GM12878 (cell line): ENCODE measurements at regions not wholly inside any gene's neighbourhood (a gene's known extent, or its start where the extent isn't known, plus 50 kb on each side); places are given as distances from the start of the nearest gene placed in this dataset.

Experiments
- ATAC-seq: fragments of 200-7000 bp; cut with Tn5 transposase; 3 replicates; pipeline ENCODE4 v1.9.1; 2020; ENCODE audit warnings: mild to moderate bottlenecking, moderate library complexity
- BruUV-seq: library from RNA; stranded (reverse); fragments of 400-500 nt; replicated peaks from 2 replicates; lab custom pipeline; 2021; lab: Mats Ljungman, UMichigan
- CTCF ChIA-PET: fragments of 300-600 bp; sonication (Branson Sonifier 250); formaldehyde crosslinking; extraction: SDS; loops from one replicate; lab custom pipeline; 2021; ENCODE audit warnings: inconsistent platforms; lab: Yijun Ruan, JAX
- POLR2A ChIA-PET: fragments of 350-600 bp; formaldehyde crosslinking; extraction: SDS; loops from one replicate; lab custom pipeline; 2021; ENCODE audit warnings: inconsistent platforms; lab: Charles Lee
- RAD21 ChIA-PET: fragments of 300-600 bp; sonication (Branson Sonifier 250); formaldehyde crosslinking; loops from one replicate; lab custom pipeline; 2023; ENCODE audit warnings: antibody characterized with exemption; ENCODE audit not compliant: unreplicated experiment; lab: Charles Lee
- SMC1A ChIA-PET: fragments of 300-600 bp; sonication (Branson Sonifier 250); formaldehyde crosslinking; loops from one replicate; lab custom pipeline; 2023; ENCODE audit not compliant: unreplicated experiment, uncharacterized antibody; lab: Charles Lee
- DNase-seq: peaks from one replicate; pipeline ENCODE4 v3.0.0-alpha.2; 2011; ENCODE audit warnings: low read depth, low spot score
- FAIRE-seq: peaks from 3 replicates; lab custom pipeline; 2011; peaks lifted over from hg19 to GRCh38; lab: Jason Lieb, UNC
- H2AFZ ChIP-seq: 2 replicates; pipeline ENCODE4 v1.6.0; 2011; ENCODE audit warnings: low read depth, low read length, control low read depth; ENCODE audit not compliant: control insufficient read depth
- H3K27ac ChIP-seq: 2 replicates; pipeline ENCODE4 v1.5.1; 2011; ENCODE audit warnings: control low read depth; ENCODE audit not compliant: control insufficient read depth, insufficient read depth
- H3K27me3 ChIP-seq, 2 experiments: replicated peaks in 1 of 2; 2 replicates each; pipeline versions ENCODE4 v1.6.0 to v1.6.1; 2011; ENCODE audit warnings: low read length in 1 of 2; ENCODE audit not compliant: control insufficient read depth in 2 of 2, insufficient read depth in 2 of 2
- H3K36me3 ChIP-seq, 2 experiments: 2 replicates each; pipeline ENCODE4 v1.5.1; 2011; ENCODE audit warnings: low read length in 1 of 2; ENCODE audit not compliant: control insufficient read depth in 2 of 2, insufficient read depth in 2 of 2
- H3K4me1 ChIP-seq: 2 replicates; pipeline ENCODE4 v1.6.1; 2011; ENCODE audit warnings: mild to moderate bottlenecking, low read length, moderate library complexity, mixed read lengths; ENCODE audit not compliant: control insufficient read depth, insufficient read depth
- H3K4me2 ChIP-seq: 2 replicates; pipeline ENCODE4 v1.6.0; 2011; ENCODE audit warnings: control low read depth; ENCODE audit not compliant: control insufficient read depth, insufficient read depth
- H3K4me3 ChIP-seq: fragments of 200-600 bp; sonication (generic); 2 replicates; pipeline ENCODE4 v1.5.1; 2016
- H3K79me2 ChIP-seq: 2 replicates; pipeline ENCODE4 v1.6.0; 2011; ENCODE audit warnings: low read length; ENCODE audit not compliant: control insufficient read depth, insufficient read depth
- H3K9ac ChIP-seq: 2 replicates; pipeline ENCODE4 v1.8.0; 2011; ENCODE audit warnings: low read length, control low read depth, mixed read lengths; ENCODE audit not compliant: control insufficient read depth, insufficient read depth
- H3K9me3 ChIP-seq: replicated peaks from 3 replicates; pipeline ENCODE4 v1.5.1; 2011; ENCODE audit warnings: mild to moderate bottlenecking, low read length; ENCODE audit not compliant: control insufficient read depth, insufficient read depth
- H4K20me1 ChIP-seq: 2 replicates; pipeline ENCODE4 v1.6.0; 2011; ENCODE audit not compliant: control insufficient read depth, insufficient read depth
- ETV6 ChIP-seq, 2 experiments: fragments of 450-650 bp in 1 of 2; IDR thresholded peaks in 1 of 2; conservative IDR thresholded peaks in 1 of 2; 2 replicates each; pipeline ENCODE4 v1.6.1; 2014; ENCODE audit warnings: antibody characterized with exemption in 1 of 2, borderline replicate concordance in 1 of 2, low read depth in 1 of 2, mild to moderate bottlenecking in 1 of 2, moderate library complexity in 1 of 2
- NR2C2 ChIP-seq: IDR thresholded peaks from 2 replicates; pipeline ENCODE4 v1.6.1; 2011; ENCODE audit warnings: borderline replicate concordance, low read depth; ENCODE audit not compliant: control insufficient read depth, insufficient read length
- SP1 ChIP-seq: IDR thresholded peaks from one replicate; pipeline ENCODE4 v1.6.1; 2011; ENCODE audit warnings: low read depth, low read length
- STAT3 ChIP-seq: IDR thresholded peaks from 2 replicates; pipeline ENCODE4 v1.6.1; 2011; ENCODE audit warnings: low read depth, low read length, improper control_type of control experiment
- YY1 ChIP-seq: IDR thresholded peaks from 2 replicates; pipeline ENCODE4 v1.6.1; 2011; ENCODE audit warnings: low read depth, mild to moderate bottlenecking, low read length
- WGBS: methylation state at CpG from one replicate; pipeline ENCODE4 v1.1.6; 2016; ENCODE audit warnings: low lambda C conversion rate; ENCODE audit not compliant: insufficient replicate concordance, insufficient coverage; ENCODE audit errors: missing lambda C conversion rate; 5-methylcytosine and 5-hydroxymethylcytosine counted together
- in situ Hi-C: fragments of 300-500 bp; cut with MboI; formaldehyde crosslinking; loops from 9 replicates; pipeline ENCODE4 v1.14.3; 2018; ENCODE audit warnings: mixed read lengths
- intact Hi-C: fragments of 100-400 bp; cut with micrococcal nuclease; formaldehyde crosslinking; loops from one replicate; pipeline ENCODE4 v1.14.2; 2022; ENCODE audit not compliant: unreplicated experiment

DNA sequence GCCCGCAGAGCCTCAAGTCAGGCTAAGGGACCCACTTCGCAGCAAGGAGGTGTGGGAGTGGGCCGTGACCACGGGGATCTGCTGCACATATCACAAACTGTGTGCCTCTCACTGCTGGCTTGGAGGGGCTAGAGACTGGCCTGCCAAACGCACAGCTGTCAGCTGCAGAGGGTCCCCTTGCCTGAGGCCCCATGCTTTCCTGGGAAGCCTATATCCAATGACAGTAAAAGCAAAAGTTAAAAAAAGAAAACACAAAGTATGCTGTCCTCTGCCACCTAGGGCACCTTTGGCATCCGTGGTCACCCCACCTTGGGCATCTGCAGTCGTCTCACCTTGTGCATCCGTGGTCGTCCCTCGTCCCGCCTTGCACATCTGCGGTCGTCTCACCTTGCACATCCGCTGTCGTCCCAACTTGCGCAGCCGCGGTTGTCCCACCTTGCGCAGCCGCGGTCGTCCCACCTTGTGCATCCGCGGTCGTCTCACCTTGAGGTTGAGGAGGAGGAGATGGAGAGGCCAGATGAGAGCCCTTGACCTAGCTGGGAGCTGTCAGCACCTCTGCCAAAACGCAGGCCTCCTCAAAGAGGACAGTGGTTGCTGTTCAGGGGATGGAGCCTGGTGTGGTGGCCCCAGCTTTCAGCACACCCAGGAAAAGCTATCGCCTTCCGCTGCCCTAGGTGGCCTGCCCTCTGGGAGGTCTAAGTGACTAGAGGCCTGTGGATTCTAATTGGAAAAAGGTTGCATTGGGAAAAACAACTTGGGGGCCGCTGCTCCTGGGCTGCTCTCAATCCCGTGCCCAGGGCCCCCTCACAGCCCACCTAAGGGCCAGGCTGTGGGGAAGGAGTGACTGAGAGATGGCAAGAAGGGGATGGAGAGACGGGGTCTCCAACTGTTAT, 90.5 kb downstream of the MYEOV start:
- no peak overlapping the region for H3K27ac ChIP-seq
- TF ChIP-seq STAT3 (no peak), ETV6 (conservative IDR thresholded peaks at IDR 0.05 in 1 of 2, IDR thresholded peaks at IDR 0.05 in 1 of 2; ENCODE audit: borderline replicate concordance in 1 of 2, low read depth in 1 of 2) (no peak), SP1 (no peak), YY1 (no peak), NR2C2 (no peak)
- RAD21 ChIA-PET, result interaction anchor here (1.0 to 1.1 kb wide), 2 partner anchors 32 to 87 kb away, joined by 3 to 4 read pairs; no protein-coding TSS in a partner anchor
- no peak overlapping the region for H3K9ac ChIP-seq
- no peak overlapping the region for H3K4me3 ChIP-seq
- SMC1A ChIA-PET, result interaction anchor here (1.7 kb wide), 1 partner anchor 88 kb away, joined by 4 read pairs; no protein-coding TSS in a partner anchor
- H2AFZ ChIP-seq, result no peak overlapping the region
- H3K36me3 ChIP-seq, result no peaks in the 10 kb centered on the region
- DNase-seq, result no peak
- in situ Hi-C loops, result no loop called here
- POLR2A ChIA-PET, result interaction anchor here (1.2 kb wide), 1 partner anchor 51 kb away, joined by 3 read pairs; no protein-coding TSS in a partner anchor
- H4K20me1 ChIP-seq, result no peaks in the 10 kb centered on the region
- intact Hi-C loops, result no loop called here
- no peak overlapping the region for H3K4me2 ChIP-seq
- H3K79me2 ChIP-seq, result no peaks in the 10 kb centered on the region
- FAIRE-seq, result no peak
- ATAC-seq, result no peak
- CTCF ChIA-PET, result interaction anchor here (1.6 kb wide), 1 partner anchor 87 kb away, joined by 4 read pairs; no protein-coding TSS in a partner anchor
- peaks cover 9% of the 10 kb centered on the region; the same call in 2 of the 3 replicates for H3K9me3 ChIP-seq
- no TSS peak for BruUV-seq
- 61% methylated on average over 31 of the region's 31 CpGs for WGBS
- no peaks in the 10 kb centered on the region for H3K4me1 ChIP-seq
- H3K27me3 ChIP-seq, result no peaks in the 10 kb centered on the region
